Liver (tissue), 8 donors: ENCODE measurements at regions not wholly inside any gene's neighbourhood (a gene's known extent, or its start where the extent isn't known, plus 50 kb on each side); places are given as distances from the start of the nearest gene placed in this dataset.

Experiments
- DNase-seq: peaks from one replicate; pipeline ENCODE4 v3.0.0-alpha.2; 2017; ENCODE audit warnings: low spot score
- H3K27ac ChIP-seq, 2 donors: one replicate each; pipeline ENCODE4 v1.7.0; 2013; ENCODE audit warnings: inconsistent platforms in 2 of 2, low read length in 2 of 2, control low read depth in 1 of 2, low read depth in 1 of 2, mild to moderate bottlenecking in 1 of 2
- H3K27me3 ChIP-seq, 4 donors: one replicate each; pipeline versions ENCODE4 v1.6.1 to v1.7.0; 2013; ENCODE audit warnings: low read length in 3 of 4, inconsistent platforms in 1 of 4, mild to moderate bottlenecking in 1 of 4, moderate library complexity in 1 of 4; ENCODE audit not compliant: control insufficient read depth in 4 of 4, insufficient read depth in 4 of 4
- H3K36me3 ChIP-seq, 4 donors: one replicate each; pipeline versions ENCODE4 v1.6.1 to v1.7.0; 2013; ENCODE audit warnings: low read length in 3 of 4, mild to moderate bottlenecking in 3 of 4, low read depth in 1 of 4, moderate library complexity in 1 of 4; ENCODE audit not compliant: control insufficient read depth in 4 of 4, insufficient read depth in 3 of 4
- H3K4me1 ChIP-seq, 4 donors: one replicate each; pipeline versions ENCODE4 v1.6.1 to v1.7.0; 2013; ENCODE audit warnings: low read length in 3 of 4, mild to moderate bottlenecking in 3 of 4, moderate library complexity in 1 of 4; ENCODE audit not compliant: control insufficient read depth in 4 of 4, insufficient read depth in 4 of 4
- H3K4me3 ChIP-seq, 3 donors: one replicate each; pipeline versions ENCODE4 v1.6.1 to v1.7.0; 2013; ENCODE audit warnings: low read length in 3 of 3, control low read depth in 1 of 3, low read depth in 1 of 3, mild to moderate bottlenecking in 1 of 3
- H3K9ac ChIP-seq, 2 donors: one replicate each; pipeline ENCODE4 v1.7.0; 2013; ENCODE audit warnings: low read length in 2 of 2, mild to moderate bottlenecking in 2 of 2, moderate library complexity in 2 of 2, control low read depth in 1 of 2, low read depth in 1 of 2
- H3K9me3 ChIP-seq, 4 donors: one replicate each; pipeline versions ENCODE4 v1.6.1 to v1.7.0; 2013; ENCODE audit warnings: low read length in 3 of 4; ENCODE audit not compliant: control insufficient read depth in 4 of 4
- ATF3 ChIP-seq: IDR thresholded peaks from 2 replicates; pipeline ENCODE4 v1.6.1; 2016; ENCODE audit warnings: antibody characterized with exemption
- EGR1 ChIP-seq, 2 donors: IDR thresholded peaks; 2 replicates each; pipeline ENCODE4 v1.6.1; 2016 to 2018; ENCODE audit warnings: antibody characterized with exemption in 2 of 2, low read depth in 2 of 2
- FOXA1 ChIP-seq: IDR thresholded peaks from 2 replicates; pipeline ENCODE4 v1.6.1; 2016; ENCODE audit warnings: antibody characterized with exemption
- FOXA2 ChIP-seq: IDR thresholded peaks from 2 replicates; pipeline ENCODE4 v1.6.1; 2016; ENCODE audit warnings: antibody characterized with exemption
- GABPA ChIP-seq, 2 donors: IDR thresholded peaks in 1 of 2; conservative IDR thresholded peaks in 1 of 2; 2 replicates each; pipeline ENCODE4 v1.6.1; 2016; ENCODE audit warnings: antibody characterized with exemption in 2 of 2, mild to moderate bottlenecking in 1 of 2, moderate library complexity in 1 of 2
- HNF4A ChIP-seq, 2 donors: conservative IDR thresholded peaks; 2 replicates each; pipeline ENCODE4 v1.6.1; 2016; ENCODE audit warnings: antibody characterized with exemption in 2 of 2, mild to moderate bottlenecking in 2 of 2
- HNF4G ChIP-seq: IDR thresholded peaks from 2 replicates; pipeline ENCODE4 v1.6.1; 2016; ENCODE audit warnings: antibody characterized with exemption
- JUND ChIP-seq, 2 donors: IDR thresholded peaks; 2 replicates each; pipeline ENCODE4 v1.6.1; 2016; ENCODE audit warnings: antibody characterized with exemption in 2 of 2
- MAX ChIP-seq: IDR thresholded peaks from 2 replicates; pipeline ENCODE4 v1.6.1; 2016; ENCODE audit warnings: antibody characterized with exemption
- NR2F2 ChIP-seq: IDR thresholded peaks from 2 replicates; pipeline ENCODE4 v1.6.1; 2016; ENCODE audit warnings: antibody characterized with exemption
- RAD21 ChIP-seq, 2 donors: IDR thresholded peaks; 2 replicates each; pipeline ENCODE4 v1.6.1; 2016; ENCODE audit warnings: antibody characterized with exemption in 2 of 2, mild to moderate bottlenecking in 2 of 2
- REST ChIP-seq: IDR thresholded peaks from 2 replicates; pipeline ENCODE4 v1.6.1; 2016; ENCODE audit warnings: antibody characterized with exemption, mild to moderate bottlenecking
- RXRA ChIP-seq, 2 donors: IDR thresholded peaks; 2 replicates each; pipeline ENCODE4 v1.6.1; 2017 to 2018; ENCODE audit warnings: antibody characterized with exemption in 2 of 2, mild to moderate bottlenecking in 1 of 2
- SP1 ChIP-seq: IDR thresholded peaks from 2 replicates; pipeline ENCODE4 v1.6.1; 2018; ENCODE audit warnings: antibody characterized with exemption, mild to moderate bottlenecking
- TAF1 ChIP-seq: conservative IDR thresholded peaks from 2 replicates; pipeline ENCODE4 v1.6.1; 2016; ENCODE audit warnings: antibody characterized with exemption, mild to moderate bottlenecking
- YY1 ChIP-seq: IDR thresholded peaks from 2 replicates; pipeline ENCODE4 v1.6.1; 2016; ENCODE audit warnings: antibody characterized with exemption, mild to moderate bottlenecking
- WGBS: extraction: QIAGEN DNeasy Blood & Tissue Kit; methylation state at CpG from one replicate; pipeline ENCODE4 v1.1.7; 2013; 5-methylcytosine and 5-hydroxymethylcytosine counted together
- TF ChIP-seq, protein P1 (sequence below): IDR thresholded peaks from 2 replicates; pipeline ENCODE4 v1.6.1; 2016; ENCODE audit warnings: antibody characterized with exemption
- TF ChIP-seq, protein P2 (sequence below): fragments of 150-350 bp; IDR thresholded peaks from 2 replicates; pipeline ENCODE4 v1.5.1; 2017; ENCODE audit warnings: improper control_type of control experiment, low read depth, low read length; ENCODE audit not compliant: missing input control
- donor health status: healthy.
- donor health status: healthy.
- donor health status: healthy.
- donor health status: healthy.
- donor health status: healthy.

DNA sequence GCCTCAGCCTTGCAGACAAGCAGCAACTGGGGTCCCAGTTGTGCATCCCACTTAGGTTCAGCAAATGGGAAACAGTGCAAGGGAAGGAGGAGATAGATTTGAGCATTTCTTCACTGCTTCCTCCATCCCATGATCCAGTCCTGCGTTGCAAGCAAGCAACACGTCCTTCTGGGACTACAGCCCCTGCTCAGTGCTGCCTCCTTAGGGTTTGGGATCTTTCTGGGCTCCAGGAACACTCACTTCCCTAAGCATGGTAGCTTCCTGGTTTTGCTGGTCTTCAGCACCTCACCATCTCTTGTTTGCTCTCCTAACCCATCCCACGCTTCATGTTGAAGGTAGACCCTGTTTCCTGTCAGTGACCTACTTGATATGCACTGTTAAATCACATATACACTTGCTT, 444.7 kb downstream of the MED10 start:
- TF ChIP-seq NR2F2: no peak
- 47% methylated on average over 3 of the region's 3 CpGs for WGBS
- H3K4me3 ChIP-seq: no peak overlapping the region
- H3K9ac ChIP-seq: no peak overlapping the region
- H3K9me3 ChIP-seq: no peaks in the 10 kb centered on the region
- DNase-seq: no peak
- H3K27ac ChIP-seq: no peak overlapping the region
- H3K4me1 ChIP-seq: no peaks in the 10 kb centered on the region
- H3K27me3 ChIP-seq: peaks cover 0 to 12% (median 4%) of the 10 kb centered on the region in 4 donors
- no peaks in the 10 kb centered on the region for H3K36me3 ChIP-seq

DNA sequence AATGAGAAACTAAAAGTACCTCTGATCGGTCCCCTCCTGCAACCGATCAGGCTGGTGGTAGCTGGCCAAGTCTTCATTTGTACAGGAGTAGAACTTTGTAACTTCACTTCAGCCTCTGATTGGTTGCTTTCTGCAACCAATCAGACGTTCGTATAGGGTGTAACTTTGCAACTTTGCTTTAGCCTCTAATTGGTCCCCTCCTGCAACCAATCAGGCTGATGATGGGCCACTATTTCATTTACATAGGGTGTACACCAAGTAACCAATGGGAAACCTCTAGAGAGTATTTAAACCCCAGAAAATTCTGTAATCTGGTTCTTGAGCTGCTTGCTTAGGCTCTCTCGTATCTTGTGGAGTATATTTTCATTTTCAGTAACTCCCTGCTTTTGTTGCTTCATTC, 445.5 kb downstream of the MED10 start:
- H3K27me3 ChIP-seq: peaks cover 0 to 12% (median 4%) of the 10 kb centered on the region in 4 donors
- no peaks in the 10 kb centered on the region for H3K36me3 ChIP-seq
- no peak overlapping the region for H3K9ac ChIP-seq
- TF ChIP-seq, protein P1, sequence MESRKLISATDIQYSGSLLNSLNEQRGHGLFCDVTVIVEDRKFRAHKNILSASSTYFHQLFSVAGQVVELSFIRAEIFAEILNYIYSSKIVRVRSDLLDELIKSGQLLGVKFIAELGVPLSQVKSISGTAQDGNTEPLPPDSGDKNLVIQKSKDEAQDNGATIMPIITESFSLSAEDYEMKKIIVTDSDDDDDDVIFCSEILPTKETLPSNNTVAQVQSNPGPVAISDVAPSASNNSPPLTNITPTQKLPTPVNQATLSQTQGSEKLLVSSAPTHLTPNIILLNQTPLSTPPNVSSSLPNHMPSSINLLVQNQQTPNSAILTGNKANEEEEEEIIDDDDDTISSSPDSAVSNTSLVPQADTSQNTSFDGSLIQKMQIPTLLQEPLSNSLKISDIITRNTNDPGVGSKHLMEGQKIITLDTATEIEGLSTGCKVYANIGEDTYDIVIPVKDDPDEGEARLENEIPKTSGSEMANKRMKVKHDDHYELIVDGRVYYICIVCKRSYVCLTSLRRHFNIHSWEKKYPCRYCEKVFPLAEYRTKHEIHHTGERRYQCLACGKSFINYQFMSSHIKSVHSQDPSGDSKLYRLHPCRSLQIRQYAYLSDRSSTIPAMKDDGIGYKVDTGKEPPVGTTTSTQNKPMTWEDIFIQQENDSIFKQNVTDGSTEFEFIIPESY: no peak
- WGBS: 78% methylated on average over 5 of the region's 5 CpGs
- no peak overlapping the region for H3K27ac ChIP-seq
- no peaks in the 10 kb centered on the region for H3K4me1 ChIP-seq
- H3K4me3 ChIP-seq: no peak overlapping the region
- H3K9me3 ChIP-seq: no peaks in the 10 kb centered on the region
- DNase-seq: no peak

DNA sequence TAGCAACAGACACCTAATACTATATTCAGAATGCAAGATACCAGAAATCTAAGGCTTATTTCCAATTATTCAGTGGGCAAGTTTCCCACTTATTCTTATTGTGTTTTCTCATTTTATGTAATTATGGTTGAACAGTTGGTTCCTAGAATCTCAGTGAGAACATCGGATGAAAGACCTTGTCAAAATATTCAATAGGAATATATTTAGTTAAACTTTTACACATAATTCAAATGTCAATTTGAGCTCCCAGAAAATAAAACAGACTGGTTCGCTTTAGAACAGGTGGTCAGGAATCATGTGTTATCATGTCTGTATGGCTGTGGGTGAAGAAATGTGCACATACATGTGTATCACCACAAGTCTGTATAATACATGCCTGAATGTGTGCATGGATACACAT, 447.8 kb downstream of the MED10 start:
- H3K27me3 ChIP-seq: peaks cover 0 to 15% (median 4%) of the 10 kb centered on the region in 4 donors
- TF ChIP-seq TAF1 (no peak), MAX (no peak), GABPA (IDR thresholded peaks at IDR 0.05 in 1 of 2, conservative IDR thresholded peaks at IDR 0.05 in 1 of 2) (no peak), YY1 (no peak), RAD21 (IDR thresholded peaks at IDR 0.05) (no peak), JUND (IDR thresholded peaks at IDR 0.05) (no peak), EGR1 (IDR thresholded peaks at IDR 0.05; ENCODE audit: low read depth in 2 of 2) (no peak), RXRA (IDR thresholded peaks at IDR 0.05) (no peak), HNF4G (no peak), NR2F2 (no peak), FOXA1 (no peak), SP1 (no peak), FOXA2 (no peak), ATF3 (no peak), HNF4A (conservative IDR thresholded peaks at IDR 0.05) (no peak), REST (no peak)
- TF ChIP-seq, protein P2, sequence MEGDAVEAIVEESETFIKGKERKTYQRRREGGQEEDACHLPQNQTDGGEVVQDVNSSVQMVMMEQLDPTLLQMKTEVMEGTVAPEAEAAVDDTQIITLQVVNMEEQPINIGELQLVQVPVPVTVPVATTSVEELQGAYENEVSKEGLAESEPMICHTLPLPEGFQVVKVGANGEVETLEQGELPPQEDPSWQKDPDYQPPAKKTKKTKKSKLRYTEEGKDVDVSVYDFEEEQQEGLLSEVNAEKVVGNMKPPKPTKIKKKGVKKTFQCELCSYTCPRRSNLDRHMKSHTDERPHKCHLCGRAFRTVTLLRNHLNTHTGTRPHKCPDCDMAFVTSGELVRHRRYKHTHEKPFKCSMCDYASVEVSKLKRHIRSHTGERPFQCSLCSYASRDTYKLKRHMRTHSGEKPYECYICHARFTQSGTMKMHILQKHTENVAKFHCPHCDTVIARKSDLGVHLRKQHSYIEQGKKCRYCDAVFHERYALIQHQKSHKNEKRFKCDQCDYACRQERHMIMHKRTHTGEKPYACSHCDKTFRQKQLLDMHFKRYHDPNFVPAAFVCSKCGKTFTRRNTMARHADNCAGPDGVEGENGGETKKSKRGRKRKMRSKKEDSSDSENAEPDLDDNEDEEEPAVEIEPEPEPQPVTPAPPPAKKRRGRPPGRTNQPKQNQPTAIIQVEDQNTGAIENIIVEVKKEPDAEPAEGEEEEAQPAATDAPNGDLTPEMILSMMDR: no peak
- TF ChIP-seq, protein P1: no peak

More for the DNA sequence above, 447.8 kb downstream of the MED10 start:
- H3K9me3 ChIP-seq: no peaks in the 10 kb centered on the region
- no peak overlapping the region for H3K27ac ChIP-seq
- H3K4me1 ChIP-seq: no peaks in the 10 kb centered on the region
- WGBS: 90% methylated on average over 2 of the region's 2 CpGs
- no peak overlapping the region for H3K4me3 ChIP-seq
- no peaks in the 10 kb centered on the region for H3K36me3 ChIP-seq
- DNase-seq: no peak
- no peak overlapping the region for H3K9ac ChIP-seq
